D721Med (cell line): ENCODE measurements at regions not wholly inside any gene's neighbourhood (a gene's known extent, or its start where the extent isn't known, plus 50 kb on each side); places are given as distances from the start of the nearest gene placed in this dataset.

Experiments used
- DNase-seq: peaks from one replicate; pipeline ENCODE4 v3.0.0; 2011; ENCODE audit warnings: low spot score; ENCODE audit not compliant: insufficient read length
- FAIRE-seq: peaks from 2 replicates; lab custom pipeline; 2011; peaks lifted over from hg19 to GRCh38; lab: Jason Lieb, UNC
- TF ChIP-seq, protein P1 (sequence below): IDR thresholded peaks from 2 replicates; pipeline ENCODE4 v1.5.1; 2012; ENCODE audit warnings: mild to moderate bottlenecking, control low read depth; ENCODE audit not compliant: insufficient read depth; ENCODE audit errors: missing control alignments

DNA sequence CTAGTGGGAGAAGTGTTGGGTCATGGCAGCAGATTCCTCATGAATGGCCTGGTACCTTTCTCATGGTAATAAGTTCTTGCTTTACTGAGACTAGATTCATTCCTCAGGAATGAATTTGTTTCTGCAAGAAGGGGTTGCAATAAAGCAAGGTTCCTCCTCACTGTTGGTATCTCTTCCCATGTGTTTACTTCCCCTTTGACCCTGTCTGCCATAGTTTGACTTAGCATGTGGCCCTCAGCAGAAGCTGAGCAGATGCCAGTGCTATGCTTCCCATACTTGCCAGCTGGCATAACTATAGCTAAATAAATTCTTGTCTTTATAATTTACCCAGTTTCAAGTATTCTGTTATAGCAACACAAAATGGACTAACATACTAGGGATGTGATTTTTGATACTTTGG lies 163.6 kb upstream of the COL8A1 start:
- no peak for FAIRE-seq
- TF ChIP-seq, protein P1, sequence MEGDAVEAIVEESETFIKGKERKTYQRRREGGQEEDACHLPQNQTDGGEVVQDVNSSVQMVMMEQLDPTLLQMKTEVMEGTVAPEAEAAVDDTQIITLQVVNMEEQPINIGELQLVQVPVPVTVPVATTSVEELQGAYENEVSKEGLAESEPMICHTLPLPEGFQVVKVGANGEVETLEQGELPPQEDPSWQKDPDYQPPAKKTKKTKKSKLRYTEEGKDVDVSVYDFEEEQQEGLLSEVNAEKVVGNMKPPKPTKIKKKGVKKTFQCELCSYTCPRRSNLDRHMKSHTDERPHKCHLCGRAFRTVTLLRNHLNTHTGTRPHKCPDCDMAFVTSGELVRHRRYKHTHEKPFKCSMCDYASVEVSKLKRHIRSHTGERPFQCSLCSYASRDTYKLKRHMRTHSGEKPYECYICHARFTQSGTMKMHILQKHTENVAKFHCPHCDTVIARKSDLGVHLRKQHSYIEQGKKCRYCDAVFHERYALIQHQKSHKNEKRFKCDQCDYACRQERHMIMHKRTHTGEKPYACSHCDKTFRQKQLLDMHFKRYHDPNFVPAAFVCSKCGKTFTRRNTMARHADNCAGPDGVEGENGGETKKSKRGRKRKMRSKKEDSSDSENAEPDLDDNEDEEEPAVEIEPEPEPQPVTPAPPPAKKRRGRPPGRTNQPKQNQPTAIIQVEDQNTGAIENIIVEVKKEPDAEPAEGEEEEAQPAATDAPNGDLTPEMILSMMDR, result no peak

DNA sequence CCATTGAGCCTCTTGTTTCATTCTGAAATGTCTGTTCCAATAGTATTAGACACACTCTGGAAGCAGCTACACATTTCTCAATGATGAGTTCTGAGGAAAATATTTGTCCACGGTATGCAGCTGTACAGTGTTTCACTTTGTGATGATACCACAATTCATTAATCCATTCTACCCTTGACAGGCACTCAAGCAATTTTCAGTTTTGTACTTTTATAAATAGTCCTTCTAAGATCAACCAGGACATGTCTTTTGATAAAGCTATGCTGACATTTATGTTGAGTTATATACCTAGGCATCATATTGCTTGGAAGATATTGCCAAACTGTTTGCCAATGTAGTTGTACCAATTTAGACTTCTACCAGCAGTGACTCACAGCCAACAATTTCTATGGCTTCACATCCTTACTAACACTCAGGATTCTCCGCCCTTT lies 165.1 kb upstream of the COL8A1 start:
- TF ChIP-seq, protein P1, result no peak
- FAIRE-seq, result no peak
- no peak for DNase-seq

More for the DNA sequence above, 163.6 kb upstream of the COL8A1 start:
- DNase-seq, result no peak

DNA sequence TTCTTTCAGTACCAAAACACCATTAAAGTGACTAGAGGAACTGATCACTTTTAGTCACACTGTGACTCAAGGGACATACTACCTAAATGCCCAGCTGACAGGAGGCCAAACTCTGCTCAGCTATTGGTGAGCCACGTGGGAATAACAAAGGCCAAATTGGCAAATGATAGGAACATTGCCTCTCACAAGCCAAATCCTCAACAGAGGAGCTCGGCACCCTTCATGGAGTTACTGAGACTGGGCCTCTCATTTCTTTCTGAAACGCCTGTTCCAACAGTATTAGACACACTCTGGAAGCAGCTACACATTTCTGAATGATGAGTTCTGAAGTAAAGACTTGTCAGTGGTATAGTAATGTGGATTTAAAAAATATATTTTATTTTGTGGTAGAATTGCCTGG lies 166.0 kb upstream of the COL8A1 start:
- DNase-seq, result no peak
- no peak for FAIRE-seq
- TF ChIP-seq, protein P1, result no peak

DNA sequence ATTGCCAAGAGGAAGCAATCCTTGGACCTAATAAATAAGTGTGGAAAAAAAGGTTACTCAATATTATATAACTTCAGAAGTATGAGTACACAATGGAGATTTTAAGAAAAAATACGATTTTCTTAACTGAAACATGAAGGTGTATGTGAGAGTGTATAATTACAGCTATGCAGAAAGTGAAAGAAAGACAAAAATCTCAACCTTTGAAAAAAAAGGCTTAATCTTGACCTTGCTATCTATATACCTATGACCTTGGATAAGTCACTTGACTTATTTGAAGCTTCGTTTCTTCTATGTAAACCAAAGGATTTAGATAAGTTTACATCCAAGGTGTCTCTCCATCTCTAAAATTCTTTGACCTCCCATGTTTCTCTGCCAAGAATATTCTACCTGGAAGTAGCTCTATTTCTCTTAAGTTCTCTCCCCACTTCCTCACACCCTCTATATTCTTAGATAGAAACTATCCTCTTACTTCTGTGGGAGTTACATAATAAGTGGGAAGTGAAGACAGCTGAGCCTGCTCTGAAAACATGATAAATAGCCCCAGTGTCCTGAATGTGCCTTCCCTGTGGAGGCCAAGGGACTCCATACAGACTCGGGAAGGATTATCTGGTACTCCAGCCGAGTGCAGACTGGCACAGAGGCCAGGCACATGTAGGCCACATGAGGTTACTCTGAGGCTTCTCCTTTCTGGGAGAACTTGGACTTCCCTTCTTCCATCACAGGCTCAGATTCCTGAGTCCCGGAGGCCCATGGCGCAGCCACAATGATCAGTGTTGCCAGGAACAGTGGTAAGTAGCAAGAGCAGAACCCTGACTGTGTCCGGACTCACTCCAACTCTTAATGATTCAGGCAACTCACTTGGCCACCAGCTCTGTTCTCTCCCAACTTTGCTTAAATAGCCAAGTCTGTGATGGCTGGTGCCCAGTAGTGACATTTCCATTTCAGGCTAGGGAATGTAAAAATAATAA lies 166.8 kb upstream of the COL8A1 start:
- DNase-seq (no peak), FAIRE-seq (no peak)
- TF ChIP-seq, protein P1, result no peak

DNA sequence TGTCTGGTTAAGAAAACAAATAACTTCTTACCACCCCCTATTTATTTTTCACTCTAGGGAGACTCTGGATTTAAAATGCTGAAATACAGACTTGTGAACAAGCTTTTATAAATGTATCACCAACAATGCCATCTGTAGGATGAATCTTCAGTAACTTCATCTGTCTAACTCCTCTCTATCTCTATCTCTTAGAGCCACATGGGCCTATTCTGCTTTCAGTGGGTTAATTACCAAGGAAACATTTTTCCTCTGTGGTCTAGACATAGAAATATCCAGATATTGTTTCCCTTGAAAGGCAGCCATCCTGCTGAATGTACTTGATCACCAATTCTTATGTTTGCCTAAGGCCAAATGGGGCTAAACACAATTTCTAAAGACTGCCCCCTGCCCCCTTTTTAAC lies 167.6 kb upstream of the COL8A1 start:
- no peak for FAIRE-seq
- TF ChIP-seq, protein P1, result no peak

DNA sequence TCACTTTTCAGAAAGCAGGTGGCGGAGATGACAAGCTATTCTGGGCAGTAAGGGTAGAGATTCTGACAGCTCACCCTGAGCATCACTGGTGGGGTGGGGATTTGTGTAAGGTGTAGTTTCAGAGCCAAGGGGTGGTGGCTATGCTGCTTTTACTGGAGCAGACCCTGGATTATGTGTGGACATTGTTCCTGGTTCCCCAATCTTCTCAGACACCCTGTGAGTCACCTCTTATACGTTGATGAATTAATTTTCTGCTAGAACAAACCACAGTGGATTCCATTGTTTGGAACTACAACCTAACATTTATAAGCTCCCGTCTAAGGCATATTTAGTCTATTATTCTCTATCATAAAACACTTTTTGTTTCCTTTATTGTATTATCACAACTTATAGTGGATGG lies 169.5 kb upstream of the COL8A1 start:
- FAIRE-seq, result no peak
- DNase-seq, result no peak
- TF ChIP-seq, protein P1, result no peak

More for the DNA sequence above, 167.6 kb upstream of the COL8A1 start:
- DNase-seq, result no peak

DNA sequence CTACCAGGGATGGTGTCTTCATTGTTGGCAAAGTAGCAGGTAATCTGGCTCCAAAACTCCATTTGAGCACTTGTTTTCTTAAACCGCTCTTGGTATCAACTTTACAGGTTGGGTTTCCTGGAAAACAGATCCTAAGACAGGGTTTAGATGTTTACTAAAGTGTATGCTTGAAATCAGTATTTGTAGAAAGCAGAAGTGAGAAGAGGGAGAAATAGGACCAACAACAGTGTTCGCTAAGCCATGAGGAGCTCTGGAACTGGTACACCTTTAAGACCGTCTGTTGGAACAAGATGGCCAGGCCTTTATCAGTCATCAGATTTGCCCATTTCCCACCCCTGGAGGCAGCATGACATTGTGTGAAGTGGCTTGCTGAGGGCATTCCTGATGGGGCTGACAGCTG lies 171.0 kb upstream of the COL8A1 start:
- no peak for DNase-seq
- TF ChIP-seq, protein P1, result no peak
- FAIRE-seq, result no peak
